ENCODE measurements at regions not wholly inside any gene's neighbourhood (a gene's known extent, or its start where the extent isn't known, plus 50 kb on each side); places are given as distances from the start of the nearest gene placed in this dataset.

GRCh38 chr5:35284364-35284763 lies 54.1 kb upstream of the PRLR start:
- H3K9me3 ChIP-seq: no peaks in the 10 kb centered on the region; the same call in 1 of the 2 replicates
- H3K4me3 ChIP-seq (ENCODE audit: low read depth, low read length): no peak overlapping the region
- no peaks in the 10 kb centered on the region for H3K36me3 ChIP-seq
- H3K4me1 ChIP-seq: no peaks in the 10 kb centered on the region
- H3K27me3 ChIP-seq: no peaks in the 10 kb centered on the region
- DNase-seq: no peak
- TF ChIP-seq CTCF (IDR thresholded peaks at IDR 0.05; ENCODE audit: low read depth, low read length): no peak

GRCh38 chr5:35282810-35283209 lies 52.5 kb upstream of the PRLR start:
- TF ChIP-seq CTCF (IDR thresholded peaks at IDR 0.05; ENCODE audit: low read depth, low read length): no peak
- no peaks in the 10 kb centered on the region; the same call in 1 of the 2 replicates for H3K9me3 ChIP-seq

GRCh38 chr5:35281613-35282012 lies 51.3 kb upstream of the PRLR start:
- Histone ChIP-seq H3K9me3 (no peaks in the 10 kb centered on the region; the same call in 1 of the 2 replicates), H3K4me3 (ENCODE audit: low read depth, low read length) (no peak overlapping the region), H3K36me3 (no peaks in the 10 kb centered on the region), H3K4me1 (no peaks in the 10 kb centered on the region), H3K27me3 (no peaks in the 10 kb centered on the region)
- DNase-seq: no peak
- no peak for TF ChIP-seq CTCF (IDR thresholded peaks at IDR 0.05; ENCODE audit: low read depth, low read length)

More at GRCh38 chr5:35282810-35283209, 52.5 kb upstream of the PRLR start:
- Histone ChIP-seq H3K4me1 (no peaks in the 10 kb centered on the region), H3K36me3 (no peaks in the 10 kb centered on the region), H3K4me3 (ENCODE audit: low read depth, low read length) (no peak overlapping the region), H3K27me3 (no peaks in the 10 kb centered on the region)
- no peak for DNase-seq
